Pancreas (tissue), 10 donors: ENCODE measurements at regions not wholly inside any gene's neighbourhood (a gene's known extent, or its start where the extent isn't known, plus 50 kb on each side); places are given as distances from the start of the nearest gene placed in this dataset.
A peak's percentile ranks its signal among the peaks of the same experiment; 100 is the strongest.

Experiments
- ATAC-seq, 4 donors: fragments of 200-7000 bp; cut with Tn5 transposase; one replicate each; pipeline versions ENCODE4 v1.8.0 to v1.9.1; 2020; ENCODE audit warnings: mild to moderate bottlenecking in 4 of 4, moderate library complexity in 4 of 4
- DNase-seq, 6 donors: peaks; one replicate each; pipeline ENCODE4 v3.0.0-alpha.2; 2020
- FAIRE-seq: peaks from 2 replicates; lab custom pipeline; 2012; peaks lifted over from hg19 to GRCh38; lab: Jason Lieb, UNC
- H3K27ac ChIP-seq, 4 donors: fragments of 200-600 bp; sonication (generic); 1 replicate in 3 of 4; 2 replicates in 1 of 4; pipeline versions ENCODE4 v1.5.0 to v1.8.0; 2020
- H3K27me3 ChIP-seq, 4 donors: fragments of 200-600 bp; one replicate each; pipeline ENCODE4 v1.8.0; 2021
- H3K36me3 ChIP-seq, 3 donors: fragments of 200-600 bp; sonication (generic) in 1 of 3; one replicate each; pipeline versions ENCODE4 v1.5.0 to v1.8.0; 2020 to 2021
- H3K4me1 ChIP-seq, 3 donors: fragments of 200-600 bp; one replicate each; pipeline ENCODE4 v1.8.0; 2021
- H3K4me3 ChIP-seq, 4 donors: fragments of 200-600 bp; sonication (generic) in 2 of 4; one replicate each; pipeline versions ENCODE4 v1.5.0 to v1.8.0; 2020 to 2021
- H3K9me3 ChIP-seq, 4 donors: fragments of 200-600 bp; one replicate each; pipeline ENCODE4 v1.8.0; 2021
- WGBS, 2 donors: extraction: QIAGEN DNeasy Blood & Tissue Kit; methylation state at CpG; one replicate each; pipeline ENCODE4 v1.1.7; 2013; 5-methylcytosine and 5-hydroxymethylcytosine counted together
- intact Hi-C, 3 donors: fragments of 100-400 bp; cut with DNase I; formaldehyde crosslinking; loops; one replicate each; pipeline versions ENCODE4 v1.11.1 to v1.14.2; 2022
- TF ChIP-seq, protein P1 (sequence below), 4 donors: fragments of 200-600 bp; sonication (generic) in 3 of 4; IDR thresholded peaks; one replicate each; pipeline versions ENCODE4 v1.5.0 to v1.8.0; 2021; ENCODE audit warnings: antibody characterized with exemption in 4 of 4
- donor health status: healthy with polysubstance abuse.
- donor health status: DM: no; HTN: no; CAD: no; lungs with moderate emphysema.
- donor health status: DM: no; HTN: no; CAD: no.
- donor health status: control.
- donor health status: control.
- donor health status: Bipolar disorder and iron deficiency.
- donor health status: DM: yes; HTN: yes; CAD: no.
- donor health status: DM: no; HTN: no; CAD: no.
- donor health status: DM: no; HTN: no; CAD: no.
- donor health status: DM: yes; HTN: yes; CAD: no.

DNA sequence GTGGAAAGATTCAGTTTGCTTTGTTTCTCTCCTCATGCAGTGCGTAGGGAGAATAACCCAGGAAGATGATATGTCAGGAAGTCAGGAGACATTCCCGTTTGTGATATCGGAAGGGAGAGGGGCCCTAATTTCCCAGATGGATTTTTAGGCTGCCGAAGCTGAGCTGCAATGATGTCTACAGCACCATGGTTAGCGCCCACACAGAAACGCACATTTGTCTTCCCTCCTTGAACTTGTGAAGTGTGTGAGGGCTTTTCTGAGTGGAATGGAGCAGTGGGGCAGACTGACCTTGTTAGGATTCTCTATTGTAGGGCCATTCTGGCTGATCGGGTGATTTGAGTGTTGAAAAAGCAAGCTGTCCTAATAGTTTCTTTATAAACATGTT lies 191.3 kb upstream of the ARG1 start:
- H3K9me3 ChIP-seq, result no peaks in the 10 kb centered on the region

DNA sequence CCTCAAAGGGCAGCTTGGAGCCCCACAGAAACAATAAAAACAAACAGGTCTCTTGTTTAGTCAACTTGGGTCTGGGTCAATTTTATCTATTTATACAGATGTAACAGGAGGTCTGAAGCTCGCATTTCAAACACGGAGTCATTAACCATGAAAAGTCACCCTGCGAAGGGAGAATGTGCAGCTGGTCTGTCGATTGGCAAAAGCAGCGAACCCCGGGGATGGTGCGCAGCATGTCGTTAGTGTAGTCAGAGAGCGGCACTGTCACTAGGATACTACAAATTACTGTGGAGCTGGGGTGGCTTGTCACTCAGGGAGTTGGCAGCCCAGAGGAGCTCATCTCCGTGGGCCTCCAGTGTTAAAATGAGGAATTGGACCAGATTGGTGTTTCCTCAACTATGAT lies 190.4 kb upstream of the ARG1 start:
- no peak for DNase-seq

More for the DNA sequence above, 191.3 kb upstream of the ARG1 start:
- WGBS, 2 donors, result 71 to 74% methylated on average over 7 of the region's 7 CpGs
- TF ChIP-seq, protein P1, sequence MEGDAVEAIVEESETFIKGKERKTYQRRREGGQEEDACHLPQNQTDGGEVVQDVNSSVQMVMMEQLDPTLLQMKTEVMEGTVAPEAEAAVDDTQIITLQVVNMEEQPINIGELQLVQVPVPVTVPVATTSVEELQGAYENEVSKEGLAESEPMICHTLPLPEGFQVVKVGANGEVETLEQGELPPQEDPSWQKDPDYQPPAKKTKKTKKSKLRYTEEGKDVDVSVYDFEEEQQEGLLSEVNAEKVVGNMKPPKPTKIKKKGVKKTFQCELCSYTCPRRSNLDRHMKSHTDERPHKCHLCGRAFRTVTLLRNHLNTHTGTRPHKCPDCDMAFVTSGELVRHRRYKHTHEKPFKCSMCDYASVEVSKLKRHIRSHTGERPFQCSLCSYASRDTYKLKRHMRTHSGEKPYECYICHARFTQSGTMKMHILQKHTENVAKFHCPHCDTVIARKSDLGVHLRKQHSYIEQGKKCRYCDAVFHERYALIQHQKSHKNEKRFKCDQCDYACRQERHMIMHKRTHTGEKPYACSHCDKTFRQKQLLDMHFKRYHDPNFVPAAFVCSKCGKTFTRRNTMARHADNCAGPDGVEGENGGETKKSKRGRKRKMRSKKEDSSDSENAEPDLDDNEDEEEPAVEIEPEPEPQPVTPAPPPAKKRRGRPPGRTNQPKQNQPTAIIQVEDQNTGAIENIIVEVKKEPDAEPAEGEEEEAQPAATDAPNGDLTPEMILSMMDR (IDR thresholded peaks at IDR 0.05), result no peak
- ATAC-seq (no peak), FAIRE-seq (no peak), DNase-seq (no peak)
- Histone ChIP-seq H3K4me3 (no peak overlapping the region), H3K27me3 (no peaks in the 10 kb centered on the region), H3K4me1 (no peaks in the 10 kb centered on the region), H3K27ac (no peak overlapping the region), H3K36me3 (no peaks in the 10 kb centered on the region)
- intact Hi-C loops, result no loop called here

GRCh38 chr6:131383421-131384411 lies 189.3 kb upstream of the ARG1 start:
- TF ChIP-seq, protein P1 (IDR thresholded peaks at IDR 0.05), result no peak
- no peaks in the 10 kb centered on the region for H3K36me3 ChIP-seq
- intact Hi-C loops, result no loop called here
- no peaks in the 10 kb centered on the region for H3K4me1 ChIP-seq
- H3K27me3 ChIP-seq, result no peaks in the 10 kb centered on the region
- no peaks in the 10 kb centered on the region for H3K9me3 ChIP-seq
- ATAC-seq, result no peak
- no peak for FAIRE-seq
- no peak for DNase-seq
- no peak overlapping the region for H3K4me3 ChIP-seq
- 84 to 91% methylated on average over 6 of the region's 6 CpGs for WGBS, 2 donors
- no peak overlapping the region for H3K27ac ChIP-seq

More for the DNA sequence above, 190.4 kb upstream of the ARG1 start:
- no peak overlapping the region for H3K27ac ChIP-seq
- no peaks in the 10 kb centered on the region for H3K9me3 ChIP-seq
- peak in 2 of 4 donors; percentile 42 to 46 for ATAC-seq
- H3K36me3 ChIP-seq, result no peaks in the 10 kb centered on the region
- intact Hi-C loops, result no loop called here
- FAIRE-seq, result no peak
- H3K27me3 ChIP-seq, result no peaks in the 10 kb centered on the region
- no peaks in the 10 kb centered on the region for H3K4me1 ChIP-seq
- no peak overlapping the region for H3K4me3 ChIP-seq
- TF ChIP-seq, protein P1 (IDR thresholded peaks at IDR 0.05), result no peak
- WGBS, 2 donors, result 60 to 63% methylated on average over 10 of the region's 10 CpGs

GRCh38 chr6:131387562-131388447 lies 185.2 kb upstream of the ARG1 start:
- H3K4me1 ChIP-seq, result no peaks in the 10 kb centered on the region
- FAIRE-seq, result no peak
- no peak overlapping the region for H3K27ac ChIP-seq
- H3K27me3 ChIP-seq, result no peaks in the 10 kb centered on the region
- TF ChIP-seq, protein P1 (IDR thresholded peaks at IDR 0.05), result no peak
- WGBS, 2 donors, result 58 to 73% methylated on average over 5 of the region's 5 CpGs
- intact Hi-C loops, result no loop called here
- DNase-seq, result no peak
- no peak for ATAC-seq
- no peak overlapping the region for H3K4me3 ChIP-seq
- no peaks in the 10 kb centered on the region for H3K36me3 ChIP-seq
- no peaks in the 10 kb centered on the region for H3K9me3 ChIP-seq
